Gastrocnemius medialis (tissue), 4 donors: ENCODE measurements at regions not wholly inside any gene's neighbourhood (a gene's known extent, or its start where the extent isn't known, plus 50 kb on each side); places are given as distances from the start of the nearest gene placed in this dataset.

Experiments used
- ATAC-seq, 2 donors: fragments of 150-250 bp; one replicate each; pipeline ENCODE4 v1.9.1; 2016
- DNase-seq, 2 donors: peaks; one replicate each; pipeline ENCODE4 v3.0.0-alpha.2; 2019
- H3K27ac ChIP-seq, 4 donors: fragments of 200-600 bp; sonication (generic); 1 replicate in 1 of 4; 2 replicates in 3 of 4; pipeline ENCODE4 v1.5.1; 2016 to 2018; ENCODE audit warnings: mild to moderate bottlenecking in 2 of 4, moderate library complexity in 1 of 4
- H3K27me3 ChIP-seq, 3 donors: fragments of 200-600 bp; sonication (generic) in 2 of 3; 1 replicate in 1 of 3; 2 replicates in 2 of 3; pipeline versions ENCODE4 v1.5.1 to v1.6.0; 2016 to 2019; ENCODE audit warnings: mild to moderate bottlenecking in 1 of 3, moderate library complexity in 1 of 3
- H3K36me3 ChIP-seq, 2 donors: fragments of 200-600 bp; sonication (generic) in 1 of 2; one replicate each; pipeline ENCODE4 v1.5.1; 2017 to 2018
- H3K4me1 ChIP-seq, 2 donors: fragments of 200-600 bp; sonication (generic) in 1 of 2; one replicate each; pipeline ENCODE4 v1.5.1; 2016 to 2017; ENCODE audit warnings: mild to moderate bottlenecking in 2 of 2
- H3K4me3 ChIP-seq, 4 donors: fragments of 200-600 bp; sonication (generic) in 3 of 4; 1 replicate in 1 of 4; 2 replicates in 3 of 4; pipeline ENCODE4 v1.5.1; 2016 to 2019; ENCODE audit warnings: mild to moderate bottlenecking in 2 of 4
- H3K9me3 ChIP-seq, 3 donors: fragments of 200-600 bp; sonication (generic) in 2 of 3; 1 replicate in 1 of 3; 2 replicates in 2 of 3; pipeline ENCODE4 v1.5.1; 2016 to 2019
- CTCF ChIP-seq, 5 experiments: fragments of 450-650 bp in 3 of 5; fragments of 200-600 bp in 2 of 5; sonication (generic) in 2 of 5; IDR thresholded peaks in 4 of 5; conservative IDR thresholded peaks in 1 of 5; 1 replicate in 4 of 5; 2 replicates in 1 of 5; pipeline ENCODE4 v1.5.1; 2016 to 2019; ENCODE audit warnings: antibody characterized with exemption in 5 of 5, mild to moderate bottlenecking in 3 of 5, moderate library complexity in 3 of 5
- POLR2A ChIP-seq, 2 donors: fragments of 450-650 bp; IDR thresholded peaks; one replicate each; pipeline ENCODE4 v1.6.1; 2017; ENCODE audit warnings: antibody characterized with exemption in 2 of 2, mild to moderate bottlenecking in 2 of 2, moderate library complexity in 2 of 2
- in situ Hi-C, 4 donors: fragments of 200-750 bp; cut with MboI; loops; one replicate each; pipeline versions ENCODE4 v1.15.0 to v1.8.0; 2017; ENCODE audit warnings: low sequenced_read_pairs in 4 of 4
- intact Hi-C: fragments of 100-400 bp; cut with DNase I; formaldehyde crosslinking; loops from one replicate; pipeline ENCODE4 v1.15.1; 2023; ENCODE audit warnings: low total_unique reads

GRCh38 chr20:61185181-61185580 lies 66.9 kb upstream of the CDH4 start:
- ATAC-seq: no peak
- no peak for DNase-seq
- no peaks in the 10 kb centered on the region for H3K4me1 ChIP-seq
- H3K4me3 ChIP-seq: no peak overlapping the region
- in situ Hi-C loops: no loop called here
- intact Hi-C loops: no loop called here
- TF ChIP-seq POLR2A (IDR thresholded peaks at IDR 0.05): no peak
- no peak for TF ChIP-seq CTCF (IDR thresholded peaks at IDR 0.05 in 4 of 5, conservative IDR thresholded peaks at IDR 0.05 in 1 of 5)
- H3K27me3 ChIP-seq: peaks cover 0 to 4% (median 0%) of the 10 kb centered on the region in 3 donors
- no peak overlapping the region for H3K27ac ChIP-seq
- no peaks in the 10 kb centered on the region for H3K9me3 ChIP-seq
- H3K36me3 ChIP-seq: no peaks in the 10 kb centered on the region

DNA sequence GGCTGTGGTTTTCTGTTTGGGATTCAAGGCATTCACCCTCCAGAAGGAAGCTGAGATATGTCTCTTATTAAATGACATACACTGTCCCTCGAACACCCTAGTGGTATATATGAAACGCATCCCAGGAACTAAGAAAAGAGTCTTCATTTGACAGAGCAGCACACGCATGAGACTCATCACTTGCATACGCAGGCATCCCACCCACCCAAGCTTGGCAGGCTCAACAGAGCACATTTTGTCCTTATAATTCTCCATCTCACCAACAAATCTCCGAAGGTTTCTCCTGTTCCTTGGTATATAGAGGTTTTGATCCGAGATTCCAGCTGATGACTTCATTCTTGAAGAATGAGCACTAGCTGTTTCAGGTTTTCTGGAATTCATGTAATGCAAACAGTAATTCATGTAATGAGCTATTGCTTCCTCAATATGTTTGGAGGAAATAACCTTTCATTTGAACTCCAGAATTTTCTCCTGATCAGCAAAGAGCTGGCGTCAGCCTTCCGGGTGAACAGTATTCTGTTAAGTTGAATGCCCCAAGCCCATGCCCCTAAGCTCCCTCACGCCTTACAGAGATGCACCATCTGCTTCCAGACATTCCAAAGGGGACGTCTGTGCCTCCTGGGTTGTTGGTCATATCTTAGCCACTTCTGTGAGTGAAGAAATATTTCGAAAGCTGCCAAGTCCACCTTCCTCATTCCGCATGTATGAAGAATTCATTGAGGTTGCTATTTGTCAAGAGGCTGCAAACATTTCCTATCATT lies 66.0 kb upstream of the CDH4 start:
- Histone ChIP-seq H3K36me3 (no peaks in the 10 kb centered on the region), H3K9me3 (no peaks in the 10 kb centered on the region), H3K27me3 (peaks cover 0 to 4% (median 0%) of the 10 kb centered on the region in 3 donors), H3K27ac (no peak overlapping the region), H3K4me3 (no peak overlapping the region), H3K4me1 (no peaks in the 10 kb centered on the region)
- in situ Hi-C loops: no loop called here
- intact Hi-C loops: no loop called here
- TF ChIP-seq POLR2A (IDR thresholded peaks at IDR 0.05) (no peak), CTCF (IDR thresholded peaks at IDR 0.05 in 4 of 5, conservative IDR thresholded peaks at IDR 0.05 in 1 of 5) (no peak)
- ATAC-seq (no peak), DNase-seq (no peak)

DNA sequence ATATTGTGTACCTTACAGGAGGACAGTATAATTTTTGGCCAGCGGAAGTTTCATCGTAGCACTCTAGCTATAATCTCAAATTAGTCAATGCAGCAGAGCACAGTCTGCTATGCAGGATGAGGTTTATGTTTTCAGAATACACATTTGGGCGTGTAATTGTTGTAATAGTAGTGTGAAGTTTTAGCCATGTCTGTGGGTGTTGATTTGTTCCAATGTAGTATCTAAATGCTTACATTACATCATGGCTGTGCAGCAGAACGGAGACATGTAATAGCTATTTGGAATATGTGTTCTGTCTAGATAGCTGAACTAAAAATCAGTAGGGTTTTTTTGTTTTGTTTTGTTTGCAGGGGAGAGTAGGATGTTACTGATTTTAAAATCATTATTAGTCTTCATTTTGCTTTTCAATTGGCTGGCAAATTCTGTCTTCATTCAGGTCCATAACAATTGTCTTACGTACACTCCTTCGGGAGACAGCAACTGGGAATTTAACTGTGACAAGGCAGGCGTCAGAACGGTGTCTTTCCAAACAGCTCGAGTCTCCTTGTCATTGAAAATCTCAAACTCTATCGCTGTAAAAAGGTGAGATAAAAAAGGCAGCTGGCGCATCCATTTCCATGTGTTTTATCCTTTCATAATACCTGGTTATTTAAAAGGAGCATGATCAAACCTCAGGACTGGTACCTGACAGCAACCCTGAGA lies 65.1 kb upstream of the CDH4 start:
- H3K27me3 ChIP-seq: peaks cover 0 to 4% (median 0%) of the 10 kb centered on the region in 3 donors
- no peak overlapping the region for H3K4me3 ChIP-seq
- H3K27ac ChIP-seq: no peak overlapping the region
- H3K4me1 ChIP-seq: no peaks in the 10 kb centered on the region
- DNase-seq: no peak
- intact Hi-C loops: no loop called here
- no peak for TF ChIP-seq CTCF (IDR thresholded peaks at IDR 0.05 in 4 of 5, conservative IDR thresholded peaks at IDR 0.05 in 1 of 5)
- TF ChIP-seq POLR2A (IDR thresholded peaks at IDR 0.05): no peak
- ATAC-seq: no peak
- H3K9me3 ChIP-seq: no peaks in the 10 kb centered on the region
- in situ Hi-C loops: no loop called here
- H3K36me3 ChIP-seq: no peaks in the 10 kb centered on the region

GRCh38 chr20:61189534-61189933 lies 62.5 kb upstream of the CDH4 start:
- peaks cover 0 to 6% (median 0%) of the 10 kb centered on the region in 3 donors for H3K27me3 ChIP-seq
- in situ Hi-C loops (no loop called here), intact Hi-C loops (no loop called here)
- DNase-seq: no peak
- no peaks in the 10 kb centered on the region for H3K4me1 ChIP-seq
- H3K36me3 ChIP-seq: no peaks in the 10 kb centered on the region
- no peak overlapping the region for H3K27ac ChIP-seq
- H3K4me3 ChIP-seq: no peak overlapping the region
- no peak for ATAC-seq
- no peaks in the 10 kb centered on the region for H3K9me3 ChIP-seq
- TF ChIP-seq CTCF (IDR thresholded peaks at IDR 0.05 in 4 of 5, conservative IDR thresholded peaks at IDR 0.05 in 1 of 5): no peak
- TF ChIP-seq POLR2A (IDR thresholded peaks at IDR 0.05): no peak
